Loucy (cell line): ENCODE measurements at regions not wholly inside any gene's neighbourhood (a gene's known extent, or its start where the extent isn't known, plus 50 kb on each side); places are given as distances from the start of the nearest gene placed in this dataset.

ENCODE experiments used
- CTCF ChIP-seq: fragments of 200-600 bp; sonication (generic); conservative IDR thresholded peaks from 2 replicates; pipeline ENCODE4 v1.5.1; 2014; ENCODE audit warnings: mild to moderate bottlenecking, antibody characterized with exemption, low read length
- EZH2phosphoT487 ChIP-seq: fragments of 200-600 bp; IDR thresholded peaks from 2 replicates; pipeline ENCODE4 v1.6.1; 2018; ENCODE audit warnings: antibody characterized with exemption, mild to moderate bottlenecking, moderate library complexity, borderline replicate concordance

DNA sequence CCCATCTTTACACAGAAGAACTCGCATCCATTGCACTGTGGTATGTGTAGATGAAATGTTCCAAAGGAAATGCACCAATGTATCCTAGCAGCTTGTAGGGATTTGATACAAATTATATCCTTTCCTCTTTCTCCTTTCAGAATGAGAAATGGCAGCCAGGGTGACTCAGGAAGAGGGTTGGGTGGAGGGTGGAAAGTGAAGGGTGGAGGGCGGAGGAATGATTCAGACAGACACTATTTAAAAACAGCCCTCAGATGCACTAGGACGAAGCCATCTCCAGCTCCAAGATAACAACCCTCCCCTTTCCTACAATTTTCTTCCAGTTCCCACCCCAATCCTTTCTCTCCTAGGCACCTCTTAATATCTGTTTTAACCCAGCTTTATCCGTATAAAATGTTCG is 96.2 kb upstream of the STK39 start:
- TF ChIP-seq CTCF (no peak), EZH2phosphoT487 (no peak)
